ENCODE measurements at regions not wholly inside any gene's neighbourhood (a gene's known extent, or its start where the extent isn't known, plus 50 kb on each side); places are given as distances from the start of the nearest gene placed in this dataset.
"Not testable (repeated sequence)": the region's sequence is repeated elsewhere in the genome, so short reads cannot be mapped to it uniquely, and the experiment has no call there.

DNA sequence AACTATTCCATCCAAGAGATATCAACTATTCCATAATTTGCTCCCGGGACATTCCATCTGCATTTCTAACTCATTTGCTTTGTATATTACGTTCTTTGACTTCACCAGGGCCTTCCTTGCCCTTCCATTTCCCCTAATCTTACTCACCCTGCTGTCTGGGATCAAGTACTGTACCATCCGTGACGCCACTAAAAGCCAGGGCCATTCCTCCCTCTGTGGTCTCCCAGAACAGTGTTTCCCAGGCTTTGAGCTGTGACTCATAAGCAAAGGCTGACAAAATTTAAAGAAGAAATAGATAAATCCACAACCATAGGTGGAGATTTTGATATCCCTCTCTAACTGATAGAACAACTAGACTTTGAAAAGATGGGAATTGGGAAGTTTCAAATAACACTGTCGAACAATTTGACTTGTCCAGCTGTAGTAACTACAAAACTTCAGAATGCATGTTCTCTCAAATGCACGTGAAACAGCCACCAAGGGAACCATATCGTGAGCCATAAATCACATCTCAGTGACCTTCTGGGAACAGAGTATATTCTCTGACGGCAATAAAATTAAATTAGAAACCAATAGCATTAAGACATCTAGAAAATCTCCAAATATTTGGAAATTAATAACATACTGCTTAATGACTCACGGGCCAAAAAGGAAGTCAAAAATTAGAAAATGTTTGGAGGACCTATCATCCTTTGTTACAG is 501.0 kb downstream of the SETD4 start:
- no peak for DNase-seq

DNA sequence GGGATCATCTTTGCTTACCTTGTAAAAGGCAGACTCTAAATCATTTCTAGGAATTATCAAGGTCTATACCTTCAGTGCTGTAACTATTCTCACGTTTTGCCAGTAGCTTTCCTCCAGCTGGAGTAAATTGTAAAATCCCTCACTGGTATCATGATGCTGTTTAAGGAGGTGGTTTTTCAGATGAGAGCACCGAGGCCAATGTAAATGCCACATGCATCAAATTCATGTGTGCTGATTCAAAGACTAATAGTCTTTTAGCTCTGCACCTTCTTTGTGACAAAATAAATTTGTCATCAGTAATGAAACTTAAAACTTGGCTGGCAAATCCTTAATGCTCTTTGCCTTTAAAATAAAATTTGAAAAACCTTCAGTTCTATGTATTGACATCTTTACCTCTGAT is 503.8 kb downstream of the SETD4 start:
- no peak for DNase-seq

DNA sequence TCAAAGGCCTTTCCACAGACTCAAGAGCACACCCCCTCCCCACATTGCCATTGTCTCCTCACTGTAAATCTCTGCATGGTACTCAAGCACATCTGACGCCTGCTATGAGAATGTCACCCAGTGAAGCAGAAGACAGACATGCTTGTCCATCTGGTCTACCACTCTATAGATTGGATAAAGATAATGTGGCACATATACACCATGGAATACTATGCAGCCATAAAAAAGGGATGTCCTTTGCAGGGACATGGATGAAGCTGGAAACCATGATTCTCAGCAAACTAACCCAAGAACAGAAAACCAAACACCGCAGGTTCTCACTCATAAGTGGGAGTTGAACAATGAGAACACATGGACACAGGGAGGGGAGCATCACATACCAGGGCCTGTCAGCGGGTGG is 503.4 kb upstream of the RUNX1 start:
- not testable (repeated sequence) for DNase-seq

DNA sequence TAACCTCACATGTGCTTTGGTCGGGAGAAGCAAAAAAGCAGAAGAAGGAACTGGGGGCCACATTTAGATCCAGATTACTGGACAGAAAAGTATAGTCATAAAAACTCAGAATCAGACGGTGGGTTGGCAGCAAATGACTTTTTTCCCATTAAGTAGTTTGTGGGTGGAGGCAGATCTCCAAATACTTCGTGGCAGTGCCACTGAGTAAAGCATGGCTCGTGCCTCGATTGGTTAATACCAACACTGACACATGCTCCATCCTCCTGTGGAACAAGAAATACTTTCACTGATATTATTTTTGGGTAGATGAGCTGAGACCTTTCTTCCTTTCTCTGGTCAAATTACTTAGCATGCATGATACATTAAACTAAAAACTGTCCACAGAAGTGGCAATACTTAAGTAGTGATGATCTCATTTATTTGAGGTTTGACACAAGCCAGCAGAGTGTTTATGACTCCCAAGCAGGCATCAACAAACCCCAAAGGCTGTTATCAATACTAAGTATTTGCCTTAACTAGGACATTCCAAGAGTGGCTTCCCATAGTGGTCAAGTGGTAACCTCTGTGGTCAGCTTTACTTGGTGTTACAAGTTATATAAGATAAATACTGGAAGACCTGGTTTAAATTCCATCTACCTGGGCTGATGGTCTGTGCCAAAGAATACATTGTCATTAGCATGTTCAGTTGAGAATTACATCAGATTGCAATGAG is 500.0 kb upstream of the RUNX1 start:
- DNase-seq, result no peak

DNA sequence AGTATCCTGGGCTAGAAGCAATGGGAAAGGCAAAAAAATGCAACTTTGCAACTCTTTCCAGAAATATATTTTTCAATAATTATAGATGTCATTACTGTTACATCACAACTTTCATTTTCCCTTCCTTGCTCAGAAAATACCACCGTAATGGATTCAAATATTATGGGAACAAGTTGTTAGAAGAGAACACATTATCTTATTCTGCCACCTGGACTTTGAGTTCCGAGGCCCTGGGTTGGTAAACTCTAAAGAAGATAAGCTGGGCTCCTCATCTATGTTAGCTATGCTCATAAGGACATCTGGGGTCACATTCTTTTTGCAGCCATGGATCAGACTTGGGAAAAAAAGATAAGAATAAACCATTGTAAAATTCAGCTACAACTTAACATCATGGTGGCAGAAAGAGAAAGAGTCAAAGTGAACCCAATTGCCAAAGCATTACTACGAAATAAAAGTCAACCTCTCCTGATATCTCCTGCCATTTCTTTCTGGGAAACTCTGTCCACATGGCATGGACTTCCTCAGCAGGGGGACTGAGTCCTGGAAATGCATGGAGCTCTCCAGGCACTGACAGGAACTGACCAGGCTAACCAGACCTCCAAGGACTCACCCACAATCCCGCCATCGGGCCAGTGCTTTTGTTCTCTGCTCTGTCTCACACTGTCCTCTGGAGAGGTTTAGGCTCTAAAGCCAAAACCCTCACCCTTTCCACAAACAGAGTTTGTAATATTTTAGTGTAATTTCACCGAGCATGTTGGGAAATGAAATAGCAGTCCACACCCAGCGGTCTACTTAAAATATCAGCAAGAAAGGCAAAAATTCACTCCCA is 499.1 kb upstream of the RUNX1 start:
- no peak for DNase-seq

DNA sequence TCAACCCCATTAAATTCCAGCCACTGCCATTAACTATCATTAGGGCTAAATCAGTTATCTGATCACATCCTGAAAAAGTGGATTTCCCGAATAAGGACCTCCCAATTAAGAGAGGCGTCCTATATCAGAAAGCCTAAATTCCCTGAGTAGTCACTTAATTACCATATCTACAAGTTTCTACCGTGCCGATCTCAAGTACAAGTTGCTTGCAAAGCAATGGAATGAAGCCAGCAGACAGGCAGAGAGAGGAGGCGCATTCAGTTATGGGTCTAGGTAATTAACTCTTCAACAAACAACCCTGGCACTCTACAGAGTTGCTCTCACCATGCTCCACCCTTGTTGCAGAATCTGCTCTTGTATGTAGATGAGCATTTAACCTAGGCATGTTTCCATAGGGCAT is 494.6 kb upstream of the RUNX1 start:
- DNase-seq, result no peak

DNA sequence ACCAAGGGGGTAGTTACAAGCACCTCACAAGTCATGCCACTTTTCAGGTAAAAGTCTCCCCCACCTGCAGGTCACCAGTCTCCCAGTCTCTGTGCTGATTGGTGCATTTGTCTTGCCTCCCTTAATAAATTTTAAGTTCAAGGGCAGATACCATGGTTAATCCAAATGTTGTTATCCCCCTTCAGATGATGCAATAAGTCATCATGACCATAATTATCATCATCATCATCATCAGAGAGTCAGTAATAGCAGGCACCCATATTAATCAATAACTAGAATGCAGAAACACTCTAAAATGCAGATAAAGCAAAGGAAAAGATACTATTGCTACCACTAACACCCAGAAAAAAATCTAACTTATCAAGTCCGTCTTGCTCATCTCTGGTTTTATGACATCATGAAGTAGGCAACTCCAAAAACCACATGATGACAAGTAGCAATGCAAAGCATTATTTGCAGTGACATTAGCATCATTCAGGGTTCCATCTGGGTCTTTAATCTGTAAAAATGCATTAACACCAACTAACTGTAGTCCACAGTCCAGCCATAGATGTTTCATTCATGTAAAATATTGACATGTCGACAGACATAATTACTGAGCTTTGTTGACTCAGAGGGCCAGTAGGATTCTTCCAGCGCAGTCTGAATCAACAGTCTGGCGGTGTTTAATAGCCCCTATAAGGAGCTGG is 492.0 kb upstream of the RUNX1 start:
- DNase-seq, result no peak

DNA sequence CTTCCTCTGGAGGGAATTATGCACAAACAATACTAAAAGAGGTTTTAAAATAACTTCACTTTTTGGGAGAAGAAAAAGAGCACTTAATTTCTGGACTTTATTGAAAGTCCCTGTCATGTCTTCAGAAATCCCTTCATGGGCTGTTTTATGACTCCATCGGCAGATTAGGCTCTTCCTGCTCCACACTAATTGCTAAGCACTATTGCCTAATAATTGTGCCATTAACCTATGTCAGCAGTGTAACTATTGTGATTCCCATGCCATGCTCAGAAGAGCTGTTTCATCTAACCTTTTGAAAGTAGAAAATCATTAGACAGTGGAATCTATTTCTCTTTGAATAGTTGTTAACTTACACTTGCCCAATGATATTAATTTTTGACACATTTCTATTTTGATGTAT is 489.3 kb upstream of the RUNX1 start:
- DNase-seq, result no peak

DNA sequence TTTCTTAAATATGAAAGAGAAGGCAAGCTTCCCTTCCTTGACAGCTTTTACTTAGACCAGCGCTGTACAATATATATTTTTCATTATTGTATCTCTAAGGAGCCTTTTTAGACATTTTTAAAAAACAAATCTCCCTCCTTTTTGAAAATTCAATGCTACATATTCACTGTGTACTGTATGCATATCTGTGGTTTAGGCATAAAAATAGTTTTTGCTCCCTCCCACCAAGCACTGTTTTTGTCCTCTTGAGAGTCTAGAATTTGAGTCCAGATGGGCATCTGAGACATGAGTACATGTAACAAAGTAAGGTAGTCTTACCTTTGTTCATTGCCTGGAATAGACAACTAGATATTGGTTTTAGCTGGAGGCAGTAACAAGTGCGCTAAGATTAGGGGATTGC is 488.5 kb upstream of the RUNX1 start:
- no peak for DNase-seq

DNA sequence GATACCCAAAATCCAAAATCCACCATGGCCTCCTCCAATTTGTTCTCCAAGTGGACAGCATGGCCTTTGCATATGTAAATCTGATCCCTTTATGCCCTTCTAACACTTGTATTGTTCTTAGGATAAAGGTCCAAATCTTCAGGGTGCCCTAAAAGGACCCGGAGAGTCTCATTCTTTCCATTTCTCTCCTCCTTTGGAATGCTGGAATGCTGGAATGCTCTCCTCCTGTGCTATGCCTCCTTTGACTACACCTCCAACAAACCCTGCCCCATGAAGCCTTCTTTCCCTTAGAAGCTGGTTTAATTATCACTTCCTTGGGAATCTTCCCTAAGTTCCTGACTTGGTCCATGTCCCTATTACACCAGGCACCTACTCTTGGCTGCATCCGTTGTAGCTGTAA is 484.8 kb upstream of the RUNX1 start:
- no peak for DNase-seq

DNA sequence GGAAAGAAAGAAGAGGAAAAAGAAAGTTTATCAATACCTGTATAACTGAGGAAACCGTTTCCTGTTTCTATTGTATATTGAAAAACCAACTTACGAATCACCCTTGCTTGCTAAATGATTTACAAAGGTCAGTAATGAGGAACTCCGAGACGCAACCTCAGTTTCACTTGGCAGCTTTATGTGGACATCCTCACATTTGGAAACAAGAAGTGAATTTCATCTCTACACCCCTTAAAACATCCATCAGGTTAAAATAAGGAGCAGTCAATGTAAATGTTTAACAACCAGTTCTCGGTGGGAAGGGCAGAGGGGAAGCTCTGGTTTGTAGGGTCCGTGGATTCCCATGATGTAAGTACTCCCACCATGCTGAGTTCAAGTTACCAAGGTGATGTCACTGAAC is 481.7 kb upstream of the RUNX1 start:
- DNase-seq, result no peak

DNA sequence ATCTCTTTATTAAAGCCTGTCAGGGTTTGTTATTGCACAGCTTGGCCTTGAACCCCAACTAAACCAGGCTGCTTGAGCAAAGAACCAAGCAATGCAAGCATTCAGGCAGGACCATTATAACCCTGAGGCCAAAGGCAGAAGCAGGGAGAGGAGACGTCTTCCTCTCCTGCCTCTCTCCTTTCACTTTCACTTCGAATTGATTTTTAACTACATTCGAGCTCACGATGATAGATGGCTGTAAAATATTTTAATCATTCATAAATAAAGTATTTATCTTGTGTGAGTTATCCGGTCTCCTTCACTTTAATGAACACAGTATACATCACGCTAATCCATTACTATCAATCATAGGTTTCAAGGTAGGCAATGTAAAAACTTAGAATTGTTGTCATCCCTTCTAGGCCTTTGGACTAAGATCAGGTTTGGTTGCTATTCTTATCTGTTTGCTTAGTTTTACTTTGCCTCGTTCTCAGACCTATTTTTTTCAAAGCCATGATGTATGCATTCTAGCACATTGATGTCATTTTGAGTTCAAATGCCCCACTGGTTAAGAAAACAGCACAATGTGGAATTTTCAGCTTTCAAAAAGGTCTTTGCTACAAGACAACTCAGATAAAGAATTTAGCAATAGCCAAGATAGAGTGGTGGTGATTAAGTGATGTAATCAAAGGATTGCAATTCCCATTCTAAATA is 480.2 kb upstream of the RUNX1 start:
- no peak for DNase-seq

DNA sequence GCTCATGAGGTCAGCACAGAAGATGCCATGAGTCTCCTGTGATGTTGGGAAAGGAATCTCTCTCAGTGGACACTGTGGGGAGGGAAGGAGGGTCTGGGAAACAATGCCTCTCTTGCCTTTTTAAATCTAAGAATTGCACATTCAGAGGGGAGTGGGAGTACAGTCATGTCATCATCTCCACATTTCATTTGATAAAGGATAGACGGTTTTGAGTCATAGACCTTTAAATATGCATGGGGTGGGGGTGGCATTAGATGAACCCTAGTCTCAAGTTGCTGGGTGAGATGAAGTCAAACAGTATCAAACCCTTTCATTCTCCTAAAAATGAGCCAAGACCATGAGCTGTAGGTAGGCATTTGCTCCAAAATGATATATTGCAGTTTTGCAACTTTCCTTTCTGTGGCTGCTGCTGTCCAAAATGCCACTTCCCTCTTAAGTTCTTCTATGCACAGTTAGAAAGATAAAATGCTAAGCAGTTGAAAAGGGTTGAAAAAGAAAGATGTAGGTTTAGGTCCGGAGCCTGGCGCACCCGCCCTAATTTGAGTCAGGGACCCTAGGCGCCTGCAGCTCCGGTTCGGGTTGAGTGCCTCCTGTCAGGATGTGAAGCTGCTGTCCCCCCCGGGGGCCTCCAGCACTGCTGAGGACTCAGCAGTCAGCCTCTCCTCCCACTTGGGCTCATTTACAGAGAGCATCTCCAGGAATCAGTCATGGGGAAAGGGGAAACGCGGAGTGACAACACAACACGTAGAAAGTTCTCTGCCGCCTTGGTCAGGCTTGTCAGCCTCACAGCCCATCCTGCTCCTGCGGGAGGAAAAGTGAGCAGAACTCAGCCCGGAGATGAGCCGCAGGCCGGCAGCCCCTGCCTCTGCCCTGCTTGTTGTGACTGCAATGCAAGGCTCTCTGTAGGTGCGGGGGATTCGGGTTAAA is 479.3 kb upstream of the RUNX1 start:
- DNase-seq, result no peak

DNA sequence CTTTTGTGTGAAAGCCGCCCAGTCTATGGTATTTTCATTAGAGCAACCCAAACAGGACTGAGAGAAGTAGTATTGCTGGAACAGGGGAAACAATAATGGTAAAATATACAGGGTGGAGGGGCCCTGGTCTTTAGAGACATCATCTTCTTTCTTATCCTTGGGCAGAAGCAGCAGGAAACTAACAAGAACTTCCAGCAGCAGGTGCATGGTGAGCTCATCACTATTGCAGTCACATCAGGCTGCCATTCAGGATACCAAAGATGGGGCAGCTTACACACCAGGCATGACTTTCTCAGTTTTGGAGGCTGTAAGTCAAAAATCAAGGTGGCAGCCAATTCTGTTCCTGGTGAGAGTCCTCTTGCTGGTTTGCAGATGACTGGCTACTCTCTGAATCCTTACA is 478.3 kb upstream of the RUNX1 start:
- DNase-seq, result no peak

DNA sequence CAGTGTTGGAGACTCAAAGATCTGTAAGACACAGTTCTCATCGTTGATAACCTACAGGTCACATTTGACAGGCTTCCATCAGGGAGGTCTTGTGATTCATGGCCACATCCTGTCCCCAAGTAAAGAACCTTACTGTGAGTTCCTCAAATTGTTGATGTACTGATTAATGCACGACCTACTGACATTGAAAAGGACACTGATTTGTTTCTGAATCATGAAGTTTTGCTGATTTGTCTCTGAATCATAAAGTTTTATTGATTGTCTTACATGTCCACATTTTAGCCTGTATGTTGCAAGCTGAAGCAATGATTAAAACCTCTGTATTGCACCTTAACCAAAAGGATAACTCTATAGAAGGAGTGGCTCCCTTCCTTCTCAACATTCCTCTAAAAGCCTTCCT is 476.3 kb upstream of the RUNX1 start:
- no peak for DNase-seq

DNA sequence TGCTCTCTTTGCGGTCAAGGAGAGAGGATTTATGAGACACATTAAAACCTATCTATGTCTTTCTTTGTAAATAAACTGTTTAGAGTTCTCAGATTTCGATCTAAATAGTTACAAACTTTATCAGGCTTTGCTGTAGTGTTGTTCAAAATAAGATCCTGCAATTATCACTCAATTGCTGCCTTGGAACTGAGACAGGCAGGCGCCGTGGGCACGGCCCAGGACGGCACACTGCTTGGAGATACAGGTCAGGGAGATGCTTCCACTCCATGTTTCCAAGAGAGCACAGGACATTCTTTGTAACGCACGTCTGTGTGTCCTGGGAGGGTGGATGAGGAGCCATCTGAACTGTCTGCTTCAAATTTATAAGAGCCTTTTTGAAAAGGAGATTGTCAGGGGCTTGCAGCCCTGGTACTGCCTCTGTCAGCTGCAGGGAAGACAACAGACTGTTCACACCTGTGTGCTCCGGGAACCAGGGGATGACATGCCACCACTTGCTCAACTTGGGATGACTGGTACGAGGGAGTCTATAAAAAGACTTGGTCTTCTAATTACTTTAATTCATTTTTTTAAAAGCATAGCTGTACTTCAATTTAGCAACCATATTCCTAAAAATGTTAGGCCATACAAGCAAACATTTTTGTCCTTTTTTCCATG is 472.9 kb upstream of the RUNX1 start:
- no peak for DNase-seq

DNA sequence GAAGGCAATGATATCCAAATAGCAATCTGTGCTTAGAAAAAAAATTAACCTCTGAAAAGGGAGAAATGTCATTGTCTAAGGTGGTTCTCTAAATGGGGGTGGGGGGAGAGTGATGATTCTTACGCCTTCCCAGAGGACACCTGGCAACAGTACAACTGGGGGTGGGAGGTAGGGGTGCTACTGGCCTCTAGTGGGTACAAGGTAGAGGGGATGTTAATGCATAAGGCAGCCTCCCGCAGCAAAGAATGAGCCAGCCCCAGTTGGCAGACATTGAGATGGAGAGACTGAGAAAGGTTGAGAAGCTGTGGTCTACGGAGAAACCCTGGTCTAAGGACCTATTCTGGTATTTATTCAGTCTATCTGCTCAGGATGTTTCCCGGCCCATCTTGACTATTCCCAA is 472.2 kb upstream of the RUNX1 start:
- no peak for DNase-seq

DNA sequence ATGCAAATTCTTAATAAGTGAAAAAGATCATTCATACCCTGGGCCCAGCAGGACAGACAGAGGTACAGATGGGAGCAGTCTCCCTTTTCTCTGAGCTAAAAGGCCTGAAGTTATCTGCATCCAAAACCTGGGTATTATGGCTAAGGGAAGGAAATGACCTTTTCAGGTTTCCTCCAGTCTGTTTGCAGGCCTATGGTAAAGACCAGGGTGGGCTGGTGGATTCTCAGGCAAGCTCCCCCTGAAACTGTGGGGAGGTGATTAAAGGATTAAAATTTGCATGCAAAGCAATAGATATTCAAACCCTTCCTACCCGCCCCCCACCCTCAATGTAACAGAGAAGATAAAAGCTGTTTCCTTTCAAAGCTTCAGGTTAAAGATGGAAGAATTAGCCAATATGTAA is 471.8 kb upstream of the RUNX1 start:
- DNase-seq, result no peak

DNA sequence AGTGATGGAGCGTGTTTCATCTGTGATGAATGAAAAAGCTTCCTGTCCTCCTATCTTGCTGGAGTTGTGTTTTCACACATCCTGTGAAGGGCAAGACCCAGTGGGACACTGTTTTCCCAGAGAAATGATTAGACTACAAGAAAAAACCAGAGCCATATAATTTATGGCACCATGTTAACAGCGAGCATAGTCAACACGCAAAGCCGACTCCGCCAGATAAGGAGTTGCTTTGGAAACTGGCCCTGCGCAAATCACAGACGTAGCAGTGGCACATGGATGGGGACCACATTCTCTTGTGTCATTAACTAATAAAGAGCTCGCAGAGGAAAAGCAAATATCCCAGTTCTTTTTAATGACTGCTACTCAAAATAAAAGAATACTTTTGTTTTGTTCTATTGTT is 471.2 kb upstream of the RUNX1 start:
- DNase-seq, result no peak

DNA sequence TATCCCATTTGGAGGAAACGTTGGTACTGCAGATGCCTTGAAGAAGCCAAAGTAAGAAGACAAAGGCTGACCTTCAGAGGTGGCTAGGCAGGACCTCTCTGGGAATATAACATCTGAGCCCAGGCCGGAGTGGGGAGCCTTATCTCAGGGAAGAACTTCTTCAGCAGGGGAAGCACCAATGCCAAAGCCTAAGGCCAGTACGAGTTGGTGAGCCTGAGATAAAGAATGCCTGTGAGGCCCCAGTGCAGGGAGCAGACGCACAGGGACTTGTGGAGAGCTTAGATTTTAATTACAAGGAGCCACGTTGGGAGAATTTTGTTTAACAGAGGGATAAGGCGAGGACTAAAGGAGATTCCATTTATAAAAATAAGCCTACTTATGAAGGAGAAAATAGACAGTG is 468.8 kb upstream of the RUNX1 start:
- DNase-seq, result no peak

DNA sequence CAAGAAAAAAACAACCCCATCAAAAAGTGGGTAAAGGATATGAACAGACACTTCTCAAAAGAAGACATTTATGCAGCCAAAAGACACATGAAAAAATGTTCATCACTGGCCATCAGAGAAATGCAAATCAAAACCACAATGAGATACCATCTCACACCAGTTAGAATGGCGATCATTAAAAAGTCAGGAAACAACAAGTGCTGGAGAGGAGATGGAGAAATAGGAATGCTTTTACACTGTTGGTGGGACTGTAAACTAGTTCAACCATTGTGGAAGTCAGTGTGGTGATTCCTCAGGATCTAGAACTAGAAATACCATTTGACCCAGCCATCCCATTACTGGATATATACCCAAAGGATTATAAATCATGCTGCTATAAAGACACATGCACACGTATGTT is 467.2 kb upstream of the RUNX1 start:
- DNase-seq, result not testable (repeated sequence)

All from DMS 273 treated with DMSO at 0.1 percent for 48 hours (cell line).